SK-N-MC (cell line): ENCODE measurements at regions not wholly inside any gene's neighbourhood (a gene's known extent, or its start where the extent isn't known, plus 50 kb on each side); places are given as distances from the start of the nearest gene placed in this dataset.
A peak's percentile ranks its signal among the peaks of the same experiment; 100 is the strongest.

ENCODE experiments used
- EZH2 ChIP-seq: fragments of 200-600 bp; sonication (generic); IDR thresholded peaks from one replicate; pipeline ENCODE4 v1.6.1; 2017; ENCODE audit warnings: antibody characterized with exemption
- FOXP2 ChIP-seq: optimal IDR thresholded peaks from 2 replicates; pipeline ENCODE3; 2011; ENCODE audit warnings: mild to moderate bottlenecking, moderate library complexity; ENCODE audit not compliant: insufficient read depth; ENCODE audit errors: extremely low read length, control extremely low read depth
- POLR2AphosphoS5 ChIP-seq: IDR thresholded peaks from 2 replicates; pipeline ENCODE4 v1.6.1; 2012; ENCODE audit warnings: mild to moderate bottlenecking, low read depth, low read length, borderline replicate concordance

DNA sequence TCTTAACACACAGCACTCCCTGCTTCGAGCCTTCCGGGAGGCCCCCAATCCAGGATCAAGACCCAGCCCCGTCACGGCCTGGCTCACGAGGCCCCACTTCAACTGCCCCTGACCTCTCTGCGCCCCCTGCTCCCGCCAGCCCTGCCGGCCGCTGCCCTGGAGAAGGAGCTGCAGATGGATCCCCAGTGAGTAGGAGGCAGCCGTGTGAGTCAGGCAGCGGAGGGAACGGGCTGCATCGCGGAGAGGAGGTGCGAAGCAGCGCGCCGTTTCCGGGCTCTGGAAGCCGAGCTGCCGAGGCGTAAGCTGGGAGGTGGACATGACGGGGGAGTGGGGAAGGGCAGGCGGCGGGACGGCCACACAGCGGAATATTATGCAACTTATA, 133.4 kb downstream of the TPRA1 start:
- peak; percentile 64 for TF ChIP-seq EZH2
- no peak for TF ChIP-seq POLR2AphosphoS5
- no peak for TF ChIP-seq FOXP2
